ENCODE measurements at regions not wholly inside any gene's neighbourhood (a gene's known extent, or its start where the extent isn't known, plus 50 kb on each side); places are given as distances from the start of the nearest gene placed in this dataset.

GRCh38 chr1:67952071-67952470 lies 98.4 kb downstream of the DIRAS3 start:
- H3K9me3 ChIP-seq: no peaks in the 10 kb centered on the region
- H3K36me3 ChIP-seq (ENCODE audit: control insufficient read depth in 2 of 2, extremely low read depth in 1 of 2, insufficient read depth in 1 of 2, low read length in 1 of 2): no peaks in the 10 kb centered on the region
- H3K4me3 ChIP-seq (ENCODE audit: control insufficient read depth in 1 of 2, extremely low read depth in 1 of 2, low read length in 1 of 2): no peak overlapping the region
- Mint-ChIP-seq H3K36me3 (no peaks in the 10 kb centered on the region), H3K4me1 (no peaks in the 10 kb centered on the region), H3K27ac (no peak overlapping the region), H3K4me3 (no peak overlapping the region), H3K9me3 (no peaks in the 10 kb centered on the region), H3K27me3 (peaks cover 4 to 16% of the 10 kb centered on the region in 2 donors)
- ATAC-seq (replicated peaks in 1 of 4): no peak
- H3K27ac ChIP-seq (ENCODE audit: low read length): no peak overlapping the region
- peaks cover 0 to 4% of the 10 kb centered on the region in 2 experiments for H3K27me3 ChIP-seq (replicated peaks in 1 of 2; ENCODE audit: control insufficient read depth in 2 of 2, extremely low read depth in 1 of 2, insufficient read depth in 2 of 2, low read length in 1 of 2)
- CTCF ChIA-PET: no interaction called here
- POLR2A ChIA-PET: no interaction called here
- no peak for DNase-seq
- no peaks in the 10 kb centered on the region for H3K4me1 ChIP-seq (ENCODE audit: control insufficient read depth in 1 of 2, extremely low read depth in 1 of 2, insufficient read depth in 2 of 2, low read length in 2 of 2)
- 57% methylated on average over 1 of the region's 1 CpG for WGBS (ENCODE audit: insufficient coverage)

GRCh38 chr1:67951014-67951413 lies 99.4 kb downstream of the DIRAS3 start:
- H3K4me3 Mint-ChIP-seq: no peak overlapping the region
- DNase-seq (no peak), ATAC-seq (replicated peaks in 1 of 4) (no peak)
- Histone ChIP-seq H3K27ac (ENCODE audit: low read length) (no peak overlapping the region), H3K4me3 (ENCODE audit: control insufficient read depth in 1 of 2, extremely low read depth in 1 of 2, low read length in 1 of 2) (no peak overlapping the region), H3K4me1 (ENCODE audit: control insufficient read depth in 1 of 2, extremely low read depth in 1 of 2, insufficient read depth in 2 of 2, low read length in 2 of 2) (no peaks in the 10 kb centered on the region), H3K36me3 (ENCODE audit: control insufficient read depth in 2 of 2, extremely low read depth in 1 of 2, insufficient read depth in 1 of 2, low read length in 1 of 2) (no peaks in the 10 kb centered on the region), H3K27me3 (replicated peaks in 1 of 2; ENCODE audit: control insufficient read depth in 2 of 2, extremely low read depth in 1 of 2, insufficient read depth in 2 of 2, low read length in 1 of 2) (peaks cover 0 to 6% of the 10 kb centered on the region in 2 experiments), H3K9me3 (no peaks in the 10 kb centered on the region)
- POLR2A ChIA-PET: no interaction called here
- CTCF ChIA-PET: no interaction called here
- no CpG with 5 or more reads among the region's 1 CpG for WGBS (ENCODE audit: insufficient coverage)
- no peaks in the 10 kb centered on the region for H3K9me3 Mint-ChIP-seq
- H3K36me3 Mint-ChIP-seq: no peaks in the 10 kb centered on the region
- peaks cover 4 to 13% of the 10 kb centered on the region in 2 donors for H3K27me3 Mint-ChIP-seq
- no peaks in the 10 kb centered on the region for H3K4me1 Mint-ChIP-seq
- H3K27ac Mint-ChIP-seq: no peak overlapping the region

GRCh38 chr1:67948151-67949080 lies 102.0 kb downstream of the DIRAS3 start:
- no peaks in the 10 kb centered on the region for H3K4me1 Mint-ChIP-seq
- H3K27me3 Mint-ChIP-seq: no peaks in the 10 kb centered on the region
- Histone ChIP-seq H3K27me3 (replicated peaks in 1 of 2; ENCODE audit: control insufficient read depth in 2 of 2, extremely low read depth in 1 of 2, insufficient read depth in 2 of 2, low read length in 1 of 2) (peaks cover 0 to 6% of the 10 kb centered on the region in 2 experiments), H3K27ac (ENCODE audit: low read length) (no peak overlapping the region), H3K4me1 (ENCODE audit: control insufficient read depth in 1 of 2, extremely low read depth in 1 of 2, insufficient read depth in 2 of 2, low read length in 2 of 2) (no peaks in the 10 kb centered on the region), H3K36me3 (ENCODE audit: control insufficient read depth in 2 of 2, extremely low read depth in 1 of 2, insufficient read depth in 1 of 2, low read length in 1 of 2) (no peaks in the 10 kb centered on the region), H3K4me3 (ENCODE audit: control insufficient read depth in 1 of 2, extremely low read depth in 1 of 2, low read length in 1 of 2) (no peak overlapping the region), H3K9me3 (no peaks in the 10 kb centered on the region)
- H3K9me3 Mint-ChIP-seq: no peaks in the 10 kb centered on the region
- no peak for DNase-seq
- 55% methylated on average over 1 of the region's 4 CpGs for WGBS (ENCODE audit: insufficient coverage)
- ChIA-PET POLR2A (no interaction called here), CTCF (no interaction called here)
- no peaks in the 10 kb centered on the region for H3K36me3 Mint-ChIP-seq
- H3K27ac Mint-ChIP-seq: no peak overlapping the region
- no peak overlapping the region for H3K4me3 Mint-ChIP-seq
- ATAC-seq (replicated peaks in 1 of 4): no peak

GRCh38 chr1:67947114-67947513 lies 103.3 kb downstream of the DIRAS3 start:
- H3K4me1 ChIP-seq (ENCODE audit: control insufficient read depth in 1 of 2, extremely low read depth in 1 of 2, insufficient read depth in 2 of 2, low read length in 2 of 2): no peaks in the 10 kb centered on the region
- H3K36me3 ChIP-seq (ENCODE audit: control insufficient read depth in 2 of 2, extremely low read depth in 1 of 2, insufficient read depth in 1 of 2, low read length in 1 of 2): no peaks in the 10 kb centered on the region
- no peaks in the 10 kb centered on the region for H3K9me3 ChIP-seq
- ChIA-PET CTCF (no interaction called here), POLR2A (no interaction called here)
- H3K9me3 Mint-ChIP-seq: no peaks in the 10 kb centered on the region
- no peaks in the 10 kb centered on the region for H3K27me3 Mint-ChIP-seq
- no peaks in the 10 kb centered on the region for H3K4me1 Mint-ChIP-seq
- no peak overlapping the region for H3K27ac Mint-ChIP-seq
- no peak overlapping the region for H3K4me3 ChIP-seq (ENCODE audit: control insufficient read depth in 1 of 2, extremely low read depth in 1 of 2, low read length in 1 of 2)
- ATAC-seq (replicated peaks in 1 of 4) (no peak), DNase-seq (no peak)
- peaks cover 0 to 6% of the 10 kb centered on the region in 2 experiments for H3K27me3 ChIP-seq (replicated peaks in 1 of 2; ENCODE audit: control insufficient read depth in 2 of 2, extremely low read depth in 1 of 2, insufficient read depth in 2 of 2, low read length in 1 of 2)
- H3K36me3 Mint-ChIP-seq: no peaks in the 10 kb centered on the region
- 32% methylated on average over 3 of the region's 7 CpGs for WGBS (ENCODE audit: insufficient coverage)
- H3K4me3 Mint-ChIP-seq: no peak overlapping the region
- no peak overlapping the region for H3K27ac ChIP-seq (ENCODE audit: low read length)

GRCh38 chr1:67945733-67946374 lies 104.6 kb downstream of the DIRAS3 start:
- 60% methylated on average over 1 of the region's 7 CpGs for WGBS (ENCODE audit: insufficient coverage)
- no peaks in the 10 kb centered on the region for H3K27me3 Mint-ChIP-seq
- no peak overlapping the region for H3K27ac Mint-ChIP-seq
- H3K4me3 Mint-ChIP-seq: no peak overlapping the region
- H3K4me1 Mint-ChIP-seq: no peaks in the 10 kb centered on the region
- Histone ChIP-seq H3K27me3 (replicated peaks in 1 of 2; ENCODE audit: control insufficient read depth in 2 of 2, extremely low read depth in 1 of 2, insufficient read depth in 2 of 2, low read length in 1 of 2) (peaks cover 0 to 6% of the 10 kb centered on the region in 2 experiments), H3K36me3 (ENCODE audit: control insufficient read depth in 2 of 2, extremely low read depth in 1 of 2, insufficient read depth in 1 of 2, low read length in 1 of 2) (no peaks in the 10 kb centered on the region), H3K27ac (ENCODE audit: low read length) (no peak overlapping the region), H3K4me1 (ENCODE audit: control insufficient read depth in 1 of 2, extremely low read depth in 1 of 2, insufficient read depth in 2 of 2, low read length in 2 of 2) (no peaks in the 10 kb centered on the region), H3K4me3 (ENCODE audit: control insufficient read depth in 1 of 2, extremely low read depth in 1 of 2, low read length in 1 of 2) (no peak overlapping the region), H3K9me3 (no peaks in the 10 kb centered on the region)
- ATAC-seq (replicated peaks in 1 of 4) (no peak), DNase-seq (no peak)
- CTCF ChIA-PET: no interaction called here
- POLR2A ChIA-PET: no interaction called here
- no peaks in the 10 kb centered on the region for H3K9me3 Mint-ChIP-seq
- H3K36me3 Mint-ChIP-seq: no peaks in the 10 kb centered on the region

- ATAC-seq (replicated peaks in 1 of 4) (no peak), DNase-seq (no peak)
- Histone ChIP-seq H3K9me3 (no peaks in the 10 kb centered on the region), H3K36me3 (ENCODE audit: control insufficient read depth in 2 of 2, extremely low read depth in 1 of 2, insufficient read depth in 1 of 2, low read length in 1 of 2) (no peaks in the 10 kb centered on the region), H3K27me3 (replicated peaks in 1 of 2; ENCODE audit: control insufficient read depth in 2 of 2, extremely low read depth in 1 of 2, insufficient read depth in 2 of 2, low read length in 1 of 2) (peaks cover 0 to 3% of the 10 kb centered on the region in 2 experiments), H3K27ac (ENCODE audit: low read length) (no peak overlapping the region), H3K4me3 (ENCODE audit: control insufficient read depth in 1 of 2, extremely low read depth in 1 of 2, low read length in 1 of 2) (no peak overlapping the region), H3K4me1 (ENCODE audit: control insufficient read depth in 1 of 2, extremely low read depth in 1 of 2, insufficient read depth in 2 of 2, low read length in 2 of 2) (no peaks in the 10 kb centered on the region)
- no peak overlapping the region for H3K4me3 Mint-ChIP-seq
- H3K27me3 Mint-ChIP-seq: peaks cover 0 to 3% of the 10 kb centered on the region in 2 donors
- H3K36me3 Mint-ChIP-seq: no peaks in the 10 kb centered on the region
- no peak overlapping the region for H3K27ac Mint-ChIP-seq
- POLR2A ChIA-PET: interaction anchor here (0.6 kb wide), 2 partner anchors 82 to 83 kb away, joined by 3 to 4 read pairs; no protein-coding TSS in a partner anchor
- H3K9me3 Mint-ChIP-seq: no peaks in the 10 kb centered on the region
- CTCF ChIA-PET: interaction anchor here in 1 of 2 donors (0.6 kb wide), 1 partner anchor 130 kb away, joined by 3 read pairs; no protein-coding TSS in a partner anchor
- H3K4me1 Mint-ChIP-seq: no peaks in the 10 kb centered on the region
These were observed 108.2 kb downstream of the DIRAS3 start for GRCh38 chr1:67942274-67942673.
